Colonic mucosa (tissue), 4 donors: ENCODE measurements at regions not wholly inside any gene's neighbourhood (a gene's known extent, or its start where the extent isn't known, plus 50 kb on each side); places are given as distances from the start of the nearest gene placed in this dataset.

ENCODE experiments used
- DNase-seq: peaks from one replicate; pipeline ENCODE4 v3.0.0-alpha.2; 2020
- H3K27ac ChIP-seq: fragments of 200-600 bp; one replicate; pipeline ENCODE4 v1.8.0; 2021
- H3K27me3 ChIP-seq: fragments of 200-600 bp; one replicate; pipeline ENCODE4 v1.8.0; 2021
- H3K36me3 ChIP-seq: fragments of 200-600 bp; one replicate; pipeline ENCODE4 v1.8.0; 2021
- H3K4me1 ChIP-seq: fragments of 200-600 bp; one replicate; pipeline ENCODE4 v1.8.0; 2021; ENCODE audit warnings: mild to moderate bottlenecking
- H3K4me3 ChIP-seq: fragments of 200-600 bp; one replicate; pipeline ENCODE4 v1.8.0; 2021
- H3K9ac ChIP-seq, 2 donors: one replicate each; pipeline ENCODE4 v1.7.0; 2013; ENCODE audit warnings: control low read depth in 2 of 2, low read depth in 2 of 2, low read length in 2 of 2
- H3K9me3 ChIP-seq: fragments of 200-600 bp; one replicate; pipeline ENCODE4 v1.8.0; 2021
- intact Hi-C: fragments of 100-400 bp; cut with DNase I; formaldehyde crosslinking; loops from one replicate; pipeline ENCODE4 v1.14.1; 2022
- TF ChIP-seq, protein P1 (sequence below): fragments of 200-600 bp; IDR thresholded peaks from one replicate; pipeline ENCODE4 v1.8.0; 2022; ENCODE audit warnings: antibody characterized with exemption, mild to moderate bottlenecking
- donor health status: healthy.
- donor health status: DM: no; HTN: no; CAD: no.
- donor health status: DM: no; HTN: no; CAD: no.

DNA sequence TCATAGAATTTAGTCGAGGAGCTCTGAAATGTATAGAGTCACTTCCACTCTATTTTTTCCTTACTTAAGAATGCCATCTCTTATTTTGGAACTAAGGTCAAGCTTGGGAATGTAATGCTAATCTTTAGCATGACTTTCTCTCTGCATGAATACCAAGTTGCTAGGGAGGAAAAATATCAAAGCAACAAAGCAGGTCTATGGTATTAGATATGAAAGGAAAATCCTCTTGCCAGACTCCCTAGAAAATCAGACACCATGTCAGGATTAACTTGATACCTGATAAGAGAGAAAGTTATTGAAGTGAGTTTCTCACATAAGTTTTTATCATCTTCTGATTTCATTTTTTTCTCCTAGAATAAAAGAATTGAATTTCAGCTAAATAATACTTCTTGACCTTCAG is 341.7 kb upstream of the ZNF804A start:
- intact Hi-C loops, result no loop called here
- Histone ChIP-seq H3K4me3 (no peak overlapping the region), H3K4me1 (no peaks in the 10 kb centered on the region), H3K9me3 (no peaks in the 10 kb centered on the region), H3K36me3 (no peaks in the 10 kb centered on the region), H3K9ac (no peak overlapping the region), H3K27me3 (no peaks in the 10 kb centered on the region), H3K27ac (no peak overlapping the region)
- DNase-seq, result no peak
- TF ChIP-seq, protein P1, sequence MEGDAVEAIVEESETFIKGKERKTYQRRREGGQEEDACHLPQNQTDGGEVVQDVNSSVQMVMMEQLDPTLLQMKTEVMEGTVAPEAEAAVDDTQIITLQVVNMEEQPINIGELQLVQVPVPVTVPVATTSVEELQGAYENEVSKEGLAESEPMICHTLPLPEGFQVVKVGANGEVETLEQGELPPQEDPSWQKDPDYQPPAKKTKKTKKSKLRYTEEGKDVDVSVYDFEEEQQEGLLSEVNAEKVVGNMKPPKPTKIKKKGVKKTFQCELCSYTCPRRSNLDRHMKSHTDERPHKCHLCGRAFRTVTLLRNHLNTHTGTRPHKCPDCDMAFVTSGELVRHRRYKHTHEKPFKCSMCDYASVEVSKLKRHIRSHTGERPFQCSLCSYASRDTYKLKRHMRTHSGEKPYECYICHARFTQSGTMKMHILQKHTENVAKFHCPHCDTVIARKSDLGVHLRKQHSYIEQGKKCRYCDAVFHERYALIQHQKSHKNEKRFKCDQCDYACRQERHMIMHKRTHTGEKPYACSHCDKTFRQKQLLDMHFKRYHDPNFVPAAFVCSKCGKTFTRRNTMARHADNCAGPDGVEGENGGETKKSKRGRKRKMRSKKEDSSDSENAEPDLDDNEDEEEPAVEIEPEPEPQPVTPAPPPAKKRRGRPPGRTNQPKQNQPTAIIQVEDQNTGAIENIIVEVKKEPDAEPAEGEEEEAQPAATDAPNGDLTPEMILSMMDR, result no peak

DNA sequence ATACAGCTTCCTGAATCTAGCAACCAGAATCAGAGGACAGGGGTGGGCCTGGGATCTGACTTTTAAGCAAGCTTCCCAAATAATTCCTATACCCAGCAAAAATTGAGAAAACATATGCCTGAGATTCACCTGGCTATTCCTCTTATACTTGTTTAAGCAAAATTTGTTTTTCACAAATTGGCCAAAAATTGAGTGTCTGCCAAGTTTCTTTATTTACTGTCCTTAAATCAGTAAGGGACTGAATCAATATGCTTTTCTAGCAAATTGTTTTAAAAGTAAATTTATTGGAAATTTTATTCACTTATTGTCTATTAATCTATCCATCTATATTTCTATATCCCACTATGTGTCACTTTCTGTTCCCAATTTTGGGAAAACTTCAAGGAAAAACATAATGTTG is 337.0 kb upstream of the ZNF804A start:
- H3K9me3 ChIP-seq, result no peaks in the 10 kb centered on the region
- no peaks in the 10 kb centered on the region for H3K4me1 ChIP-seq
- no peak overlapping the region for H3K9ac ChIP-seq
- H3K36me3 ChIP-seq, result no peaks in the 10 kb centered on the region
- no peak for DNase-seq
- H3K27ac ChIP-seq, result no peak overlapping the region
- no peaks in the 10 kb centered on the region for H3K27me3 ChIP-seq
- intact Hi-C loops, result no loop called here
- H3K4me3 ChIP-seq, result no peak overlapping the region
- TF ChIP-seq, protein P1, result no peak

DNA sequence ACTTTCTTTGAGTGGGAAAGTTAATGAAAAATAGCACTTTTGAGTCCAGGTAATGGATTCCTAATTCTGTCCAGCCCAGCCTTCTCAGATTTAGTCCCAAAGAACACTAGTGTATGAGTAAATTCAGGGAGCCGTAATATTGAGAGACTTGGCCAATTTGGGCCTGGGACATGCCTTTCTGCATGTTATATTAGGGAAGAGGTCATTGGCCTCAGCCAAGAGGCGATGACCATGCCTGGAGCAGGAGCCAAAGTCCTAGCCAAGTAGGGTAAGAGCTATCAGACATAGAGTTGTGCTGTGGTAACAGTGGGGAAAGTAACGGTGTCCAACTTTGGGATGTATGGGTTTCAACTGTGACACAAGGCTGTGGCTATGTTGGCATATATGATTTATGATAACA is 336.5 kb upstream of the ZNF804A start:
- intact Hi-C loops, result no loop called here
- Histone ChIP-seq H3K4me1 (no peaks in the 10 kb centered on the region), H3K27me3 (no peaks in the 10 kb centered on the region), H3K9me3 (no peaks in the 10 kb centered on the region), H3K4me3 (no peak overlapping the region), H3K36me3 (no peaks in the 10 kb centered on the region), H3K9ac (no peak overlapping the region), H3K27ac (no peak overlapping the region)
- no peak for DNase-seq
- TF ChIP-seq, protein P1, result no peak

DNA sequence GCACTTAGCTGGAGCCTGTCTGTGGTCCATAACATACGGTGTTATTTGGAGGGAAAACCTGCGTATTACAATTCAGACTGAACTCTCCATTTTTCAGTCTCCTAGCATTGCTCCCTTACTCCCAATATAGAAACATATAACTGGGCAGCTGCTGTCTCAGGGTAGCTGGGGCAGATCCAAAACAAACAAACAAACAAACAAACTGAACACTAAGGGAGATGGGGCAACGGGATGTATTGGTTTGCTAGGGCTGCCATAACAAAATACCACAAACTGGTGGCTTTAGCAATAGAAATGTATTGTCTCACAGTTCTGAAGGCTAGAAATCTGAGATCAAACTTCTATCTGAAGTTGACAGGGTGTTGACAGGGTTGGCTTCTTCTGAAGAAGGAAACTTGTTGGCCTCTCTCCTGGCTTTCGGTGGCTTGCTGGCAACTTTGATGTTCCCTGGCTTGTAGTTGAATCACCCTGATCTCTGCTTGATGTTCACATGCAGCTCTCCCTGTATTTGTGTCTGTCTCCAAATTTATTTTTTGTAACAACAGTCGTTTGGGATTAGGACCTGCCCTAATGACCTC is 329.3 kb upstream of the ZNF804A start:
- H3K9me3 ChIP-seq, result no peaks in the 10 kb centered on the region
- no peaks in the 10 kb centered on the region for H3K36me3 ChIP-seq
- no peak overlapping the region for H3K27ac ChIP-seq
- no peaks in the 10 kb centered on the region for H3K4me1 ChIP-seq
- TF ChIP-seq, protein P1, result no peak
- no peak overlapping the region for H3K4me3 ChIP-seq
- H3K9ac ChIP-seq, result no peak overlapping the region
- no peak for DNase-seq
- H3K27me3 ChIP-seq, result no peaks in the 10 kb centered on the region
- intact Hi-C loops, result no loop called here

DNA sequence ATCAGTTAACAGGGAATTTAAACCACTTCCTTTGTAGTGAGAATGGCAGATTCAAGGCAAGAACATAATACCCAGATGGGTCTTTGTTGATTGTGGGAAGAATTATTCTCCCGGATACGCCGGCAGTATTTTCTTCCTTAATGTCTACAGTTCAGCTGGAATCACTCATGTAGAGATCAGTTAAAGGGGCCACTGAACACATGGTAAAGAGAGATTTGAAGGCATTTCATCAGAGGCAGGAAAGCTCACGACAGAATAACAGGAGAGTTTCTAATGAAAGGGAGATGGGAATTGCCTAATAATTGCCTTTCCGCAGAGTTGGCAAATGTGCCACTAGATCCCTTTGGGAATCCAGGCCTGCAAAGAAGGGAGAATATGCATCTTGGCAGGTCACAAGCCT is 327.7 kb upstream of the ZNF804A start:
- TF ChIP-seq, protein P1, result no peak
- H3K36me3 ChIP-seq, result no peaks in the 10 kb centered on the region
- H3K27ac ChIP-seq, result no peak overlapping the region
- no peaks in the 10 kb centered on the region for H3K9me3 ChIP-seq
- DNase-seq, result no peak
- no peaks in the 10 kb centered on the region for H3K27me3 ChIP-seq
- intact Hi-C loops, result no loop called here
- no peak overlapping the region for H3K4me3 ChIP-seq
- H3K9ac ChIP-seq, result no peak overlapping the region
- no peaks in the 10 kb centered on the region for H3K4me1 ChIP-seq
